Inflammatory macrophage (primary cell): ENCODE measurements at regions not wholly inside any gene's neighbourhood (a gene's known extent, or its start where the extent isn't known, plus 50 kb on each side); places are given as distances from the start of the nearest gene placed in this dataset.
"Not testable (repeated sequence)": the region's sequence is repeated elsewhere in the genome, so short reads cannot be mapped to it uniquely, and the experiment has no call there.

Source experiments
- DNase-seq, 2 donors: peaks; one replicate each; pipeline ENCODE4 v3.0.0-alpha.2; 2020 to 2022

- DNase-seq = no peak
Measured at GRCh38 chr2:82278416-82278815, 1973.9 kb upstream of the LRRTM1 start.

DNA sequence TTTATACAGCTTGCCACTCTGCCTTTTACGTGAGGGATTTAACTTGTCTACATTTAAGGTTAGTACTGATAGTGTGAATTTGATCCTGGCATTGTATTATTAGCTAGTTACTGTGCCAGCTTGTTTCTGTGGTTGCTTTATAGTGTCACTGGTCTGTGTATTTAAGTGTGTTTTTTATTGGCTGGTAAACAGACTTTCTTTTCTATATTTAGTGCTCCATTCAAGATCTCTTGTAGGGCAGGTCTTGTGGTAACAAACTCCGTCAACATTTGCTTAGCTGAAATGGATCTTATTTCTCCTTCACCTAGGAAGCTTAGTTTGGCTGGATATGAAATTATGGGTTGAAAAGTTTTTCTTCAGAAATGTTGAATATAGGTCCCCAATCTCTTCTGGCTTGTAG, 1971.0 kb upstream of the LRRTM1 start:
- no peak for DNase-seq

DNA sequence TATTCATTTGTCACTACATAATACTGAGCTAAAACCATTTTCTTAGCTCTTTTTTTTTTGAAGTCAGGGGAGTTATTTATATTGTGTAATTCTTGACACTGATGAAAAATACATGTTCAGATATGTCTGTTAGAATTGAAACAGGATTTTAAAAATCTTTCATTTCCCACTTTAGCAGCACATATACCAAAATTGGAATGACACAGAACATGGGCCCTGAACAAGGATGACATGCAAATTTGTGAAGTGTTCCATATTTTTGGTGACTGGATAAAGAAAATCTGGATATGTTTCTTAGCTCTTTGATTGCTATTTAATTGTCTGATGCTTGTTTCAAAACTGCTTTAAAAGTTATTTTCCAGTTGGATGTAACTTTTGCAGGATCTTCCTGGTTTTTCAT, 1963.9 kb upstream of the LRRTM1 start:
- DNase-seq = no peak

- DNase-seq = no peak
Measured at GRCh38 chr2:82260521-82260920, 1956.0 kb upstream of the LRRTM1 start.

GRCh38 chr2:82259551-82259950, 1955.0 kb upstream of the LRRTM1 start:
- DNase-seq = no peak

GRCh38 chr2:82257796-82258555, 1953.4 kb upstream of the LRRTM1 start:
- no peak for DNase-seq

DNA sequence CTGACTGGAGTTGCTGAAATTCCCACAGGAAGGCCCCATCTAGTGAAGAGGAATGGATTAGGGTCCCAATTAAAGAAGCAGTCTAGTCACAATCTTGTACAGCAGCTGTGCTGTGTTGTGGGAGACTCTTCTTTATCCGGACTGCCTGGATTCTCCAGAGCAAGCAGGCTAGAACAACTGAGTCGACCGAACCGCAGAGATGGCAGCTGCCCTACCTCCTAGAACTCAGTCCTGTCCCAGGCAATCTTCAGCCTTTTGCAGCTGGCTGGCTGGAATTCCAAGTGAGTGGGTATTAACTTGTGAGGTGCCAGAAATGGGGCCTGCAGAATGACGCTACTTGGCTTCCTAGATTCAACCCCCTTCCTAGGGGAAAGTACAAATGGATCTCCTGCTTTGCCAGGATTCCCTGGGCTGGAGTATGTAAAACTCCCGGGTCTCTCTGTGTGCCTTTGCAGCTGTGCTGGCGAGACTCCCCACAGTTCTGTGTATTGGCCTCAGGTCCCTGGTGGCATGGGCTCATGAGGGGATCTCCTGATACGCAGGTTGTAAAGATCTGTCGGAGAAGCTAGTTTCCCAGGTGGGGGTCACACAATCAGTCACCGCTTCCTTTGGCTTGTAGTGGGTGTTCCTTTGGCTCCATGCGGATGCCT, 1952.6 kb upstream of the LRRTM1 start:
- no peak for DNase-seq

- no peak for DNase-seq
Measured at GRCh38 chr2:82256288-82256687, 1951.7 kb upstream of the LRRTM1 start.

DNA sequence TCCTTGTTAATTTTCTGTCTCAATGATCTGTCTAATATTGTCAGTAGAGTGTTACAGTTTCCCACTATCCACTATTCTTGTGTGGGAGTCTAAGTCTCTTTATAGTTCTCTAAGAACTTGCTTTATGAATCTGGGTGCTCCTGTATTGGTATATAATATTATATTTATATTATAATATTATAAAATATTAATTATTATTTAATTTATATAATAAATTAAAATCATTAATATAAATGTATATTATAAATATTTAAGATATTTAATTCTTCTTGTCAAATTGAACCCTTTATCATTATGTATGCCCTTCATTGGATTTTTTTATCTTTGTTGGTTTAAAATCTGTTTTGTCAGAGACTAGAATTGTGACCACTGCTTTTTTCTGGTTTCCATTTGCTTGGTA, 1950.2 kb upstream of the LRRTM1 start:
- DNase-seq = no peak

DNA sequence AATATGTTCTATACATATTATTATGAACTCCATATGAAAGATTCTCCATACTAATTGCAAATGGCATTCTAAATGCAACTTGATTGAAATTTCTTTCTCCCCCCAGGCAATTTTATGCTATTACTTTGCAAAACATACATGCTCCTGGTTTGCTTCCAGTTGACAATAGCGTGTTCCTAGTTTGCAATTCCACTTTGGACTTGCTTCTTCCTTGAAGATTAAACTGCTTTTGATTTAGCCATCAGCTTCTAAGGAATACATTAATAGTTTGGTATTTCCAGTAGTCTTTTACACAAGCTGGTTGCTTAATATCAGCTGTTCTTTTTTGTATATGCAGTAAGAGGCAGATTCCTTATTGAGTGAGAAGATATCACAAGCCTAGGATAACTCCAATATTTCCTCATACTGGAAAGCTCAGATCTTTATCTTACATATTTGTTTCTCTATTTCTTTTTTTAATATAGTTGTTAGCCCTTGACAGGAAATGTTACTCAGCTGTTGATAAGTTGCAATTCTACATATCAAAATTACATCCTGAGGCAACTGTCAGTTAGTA, 1941.7 kb upstream of the LRRTM1 start:
- DNase-seq = no peak

GRCh38 chr2:82239176-82239575, 1934.6 kb upstream of the LRRTM1 start:
- DNase-seq = no peak

DNA sequence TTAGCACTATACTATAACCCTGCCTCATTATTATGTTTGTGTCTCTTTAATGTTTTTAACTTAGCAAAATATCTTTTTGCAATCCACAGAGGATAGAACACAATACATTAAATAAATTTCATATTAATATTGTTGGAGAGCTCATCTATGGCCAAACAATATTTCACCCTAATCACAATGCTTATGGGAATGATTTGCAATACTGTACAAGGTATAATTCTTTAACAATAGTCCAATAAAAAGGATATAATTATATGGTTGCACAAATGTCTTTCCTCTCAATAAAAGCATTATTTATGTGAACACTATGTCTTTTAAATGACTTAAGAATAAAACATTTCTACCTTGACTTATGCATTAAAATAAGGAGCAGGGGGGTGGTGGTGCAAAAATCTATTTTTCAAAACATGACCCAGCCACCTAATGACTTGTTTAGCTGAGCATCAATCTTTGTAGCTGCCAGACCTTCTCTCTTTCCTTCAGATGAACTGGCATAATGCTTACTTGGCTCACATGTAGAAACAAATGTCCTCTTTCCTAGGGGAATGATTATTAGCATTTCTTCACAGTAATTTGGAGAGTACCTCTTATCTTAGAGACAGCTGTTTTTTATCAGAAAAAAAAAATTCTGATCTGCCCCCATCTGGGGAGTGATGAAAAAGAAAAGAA, 1933.6 kb upstream of the LRRTM1 start:
- no peak for DNase-seq

- DNase-seq = no peak
Measured at GRCh38 chr2:82234283-82234874, 1929.8 kb upstream of the LRRTM1 start.

- DNase-seq = no peak
Measured at GRCh38 chr2:82233806-82234205, 1929.3 kb upstream of the LRRTM1 start.

- no peak for DNase-seq
Measured at GRCh38 chr2:82230406-82230805, 1925.9 kb upstream of the LRRTM1 start.

DNA sequence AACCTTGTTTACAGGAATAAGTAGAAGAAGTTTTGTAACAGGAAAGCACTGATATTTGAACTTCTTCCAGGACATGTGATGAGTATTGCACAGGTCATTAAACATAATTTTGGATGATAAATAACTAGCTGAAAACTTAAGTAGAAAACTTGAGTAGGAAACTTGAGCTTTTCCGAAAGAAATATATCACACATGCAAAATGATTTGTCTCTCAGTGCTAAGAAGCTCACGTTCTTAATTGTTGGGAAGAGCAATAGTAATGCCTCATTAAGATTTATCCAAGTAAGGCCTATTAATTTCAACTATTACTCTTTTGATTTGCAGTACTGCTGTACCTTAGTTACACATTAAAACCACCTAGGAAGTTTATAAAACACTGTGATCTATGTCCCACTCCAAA, 1921.9 kb upstream of the LRRTM1 start:
- DNase-seq = no peak

GRCh38 chr2:82224301-82224940, 1919.9 kb upstream of the LRRTM1 start:
- no peak for DNase-seq

DNA sequence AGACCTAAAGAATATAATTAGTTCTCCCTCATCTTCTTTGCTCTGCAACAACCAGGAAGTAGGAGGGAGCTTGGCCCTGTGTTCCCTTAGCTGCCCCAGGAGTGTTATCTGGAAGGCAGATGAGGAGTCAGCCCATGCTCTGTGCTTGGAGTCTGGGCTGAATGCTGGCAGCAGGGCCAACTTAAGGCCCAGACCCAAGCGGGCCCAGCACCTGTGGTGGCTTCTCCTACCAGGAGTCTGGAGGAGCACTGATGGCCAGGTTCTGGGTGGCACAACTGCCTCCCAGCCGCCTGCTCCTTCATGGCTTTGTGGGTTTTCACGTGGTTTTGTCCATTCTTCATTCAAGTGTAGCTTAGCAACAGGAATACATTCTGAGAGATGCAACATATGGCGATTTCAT, 1910.7 kb upstream of the LRRTM1 start:
- no peak for DNase-seq

- no peak for DNase-seq
Measured at GRCh38 chr2:82199493-82199852, 1894.9 kb upstream of the LRRTM1 start.

- no peak for DNase-seq
Measured at GRCh38 chr2:82198809-82199492, 1894.4 kb upstream of the LRRTM1 start.

DNA sequence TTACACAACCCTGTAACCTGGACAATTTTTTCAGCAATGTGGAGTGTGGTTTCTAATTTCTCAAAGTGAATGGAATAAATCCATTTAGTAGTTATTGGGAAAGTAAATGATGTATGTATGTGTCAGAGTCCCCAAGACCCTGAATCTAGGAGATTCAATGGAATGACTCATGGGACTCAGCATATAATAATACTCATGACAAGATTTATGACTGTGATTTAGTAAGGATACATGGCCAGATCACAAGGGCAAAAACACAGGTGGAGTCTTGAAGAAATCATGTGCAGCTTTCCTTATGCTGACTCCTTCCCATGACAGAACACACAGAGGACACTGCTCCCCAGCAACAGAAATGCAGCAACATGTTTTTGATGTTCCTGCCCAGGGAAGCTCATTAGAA, 1877.7 kb upstream of the LRRTM1 start:
- DNase-seq = no peak

DNA sequence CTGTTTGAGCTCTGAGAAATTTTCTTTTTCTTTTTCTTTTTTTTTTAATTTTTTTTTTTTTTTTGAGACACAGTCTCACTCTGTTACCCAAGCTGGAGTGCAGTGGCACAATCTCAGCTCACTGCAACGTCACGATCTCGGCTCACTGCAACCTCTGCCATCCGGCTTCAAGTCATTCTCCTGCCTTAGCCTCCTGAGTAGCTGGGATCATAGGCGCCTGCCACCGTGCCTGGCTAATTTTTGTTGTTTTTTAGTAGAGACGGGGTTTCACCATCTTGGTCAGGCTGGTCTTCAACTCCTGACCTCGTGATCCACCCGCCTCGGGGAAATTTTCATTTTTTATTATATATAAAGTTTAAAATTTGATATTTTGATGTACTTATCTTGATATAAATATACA, 1870.7 kb upstream of the LRRTM1 start:
- DNase-seq = not testable (repeated sequence)
